Activated CD4-positive, alpha-beta T cell treated with anti-CD3 and anti-CD28 coated beads, Interleukin-2, Interleukin-6, amounts not matched to agents 100 ng/mL and 50 ng/mL, durations not matched to agents 16 hours and 8 hours (primary cell): ENCODE measurements at regions not wholly inside any gene's neighbourhood (a gene's known extent, or its start where the extent isn't known, plus 50 kb on each side); places are given as distances from the start of the nearest gene placed in this dataset.
"Not testable (repeated sequence)": the region's sequence is repeated elsewhere in the genome, so short reads cannot be mapped to it uniquely, and the experiment has no call there.

Source experiments
- DNase-seq: peaks from one replicate; pipeline ENCODE4 v3.0.0-alpha.2; 2020

GRCh38 chr20:53891306-53891894 is 179.0 kb downstream of the BCAS1 start:
- DNase-seq, result no peak

GRCh38 chr20:53890443-53891305 is 179.7 kb downstream of the BCAS1 start:
- DNase-seq, result no peak

DNA sequence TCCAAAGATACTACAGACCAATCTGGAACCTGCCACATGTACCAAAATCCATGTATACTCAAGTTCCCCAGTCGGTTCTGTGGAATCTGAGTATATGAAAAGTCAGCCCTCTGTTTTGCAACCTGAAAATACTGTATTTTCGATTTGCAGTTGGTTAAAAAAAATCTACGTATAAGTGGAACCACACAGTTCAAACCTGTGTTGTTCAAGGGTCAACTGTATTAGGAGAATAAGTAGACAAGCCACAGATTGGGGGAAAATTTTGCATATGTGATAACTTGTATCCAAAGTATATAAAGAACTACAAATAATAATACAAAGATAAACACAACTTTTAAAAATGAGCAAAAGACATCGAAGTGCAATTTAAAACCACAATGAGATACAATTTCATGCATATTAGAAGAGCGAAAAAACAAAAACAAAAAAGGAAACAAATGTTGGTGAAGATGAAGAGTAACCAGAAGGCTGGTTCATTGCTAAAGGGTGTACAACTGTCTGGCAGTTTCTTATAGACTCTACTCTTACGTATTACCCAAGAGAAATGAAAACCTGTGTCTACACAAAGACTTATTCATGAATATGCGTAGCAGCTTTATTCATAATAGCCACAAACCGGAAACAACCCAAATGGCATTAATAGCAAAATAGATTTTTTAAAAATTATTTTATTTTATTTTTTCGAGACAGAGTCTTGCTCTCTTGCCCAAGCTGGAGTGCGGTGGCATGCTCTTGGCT is 180.8 kb downstream of the BCAS1 start:
- no peak for DNase-seq

- no peak for DNase-seq
Measured at GRCh38 chr20:53888951-53889350, 181.4 kb downstream of the BCAS1 start.

GRCh38 chr20:53888510-53888909 is 181.9 kb downstream of the BCAS1 start:
- DNase-seq, result no peak

- DNase-seq, result no peak
Measured at GRCh38 chr20:53887973-53888372, 182.4 kb downstream of the BCAS1 start.

DNA sequence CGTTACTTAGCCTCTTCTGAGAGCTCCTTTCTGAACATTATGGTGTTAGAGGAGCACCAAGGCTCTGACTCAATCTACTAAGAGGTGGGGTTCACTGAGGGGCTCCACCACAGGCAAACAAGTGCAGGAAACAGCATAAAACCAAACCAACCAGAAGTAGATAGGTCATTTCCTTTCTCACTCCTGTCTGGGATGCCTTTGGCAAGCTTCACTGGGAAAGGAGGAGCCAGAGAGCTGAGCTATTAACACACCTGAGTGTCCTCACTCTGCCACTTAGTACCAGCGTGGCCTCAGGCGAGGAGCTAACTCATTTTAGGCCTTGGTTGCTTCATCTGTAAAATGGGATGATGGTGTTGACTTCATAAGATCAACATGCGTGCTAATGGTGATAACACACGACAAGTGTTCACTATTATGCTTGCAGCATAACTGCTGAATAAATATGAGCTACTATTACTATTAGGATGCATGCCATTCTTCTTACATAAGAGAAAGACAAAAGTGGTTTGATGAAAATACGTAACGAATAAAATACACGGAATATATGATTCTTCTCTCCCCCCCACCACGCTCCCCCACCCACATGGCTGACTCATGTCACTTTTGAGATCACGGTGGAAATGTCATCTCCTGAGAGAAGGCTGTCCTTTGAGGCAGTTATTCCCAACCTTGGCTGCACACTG is 185.4 kb downstream of the BCAS1 start:
- peak; percentile 35 for DNase-seq

- DNase-seq, result no peak
Measured at GRCh38 chr20:53883098-53883911, 187.1 kb downstream of the BCAS1 start.

- DNase-seq, result not testable (repeated sequence)
Measured at GRCh38 chr20:53882438-53882986, 187.9 kb downstream of the BCAS1 start.

DNA sequence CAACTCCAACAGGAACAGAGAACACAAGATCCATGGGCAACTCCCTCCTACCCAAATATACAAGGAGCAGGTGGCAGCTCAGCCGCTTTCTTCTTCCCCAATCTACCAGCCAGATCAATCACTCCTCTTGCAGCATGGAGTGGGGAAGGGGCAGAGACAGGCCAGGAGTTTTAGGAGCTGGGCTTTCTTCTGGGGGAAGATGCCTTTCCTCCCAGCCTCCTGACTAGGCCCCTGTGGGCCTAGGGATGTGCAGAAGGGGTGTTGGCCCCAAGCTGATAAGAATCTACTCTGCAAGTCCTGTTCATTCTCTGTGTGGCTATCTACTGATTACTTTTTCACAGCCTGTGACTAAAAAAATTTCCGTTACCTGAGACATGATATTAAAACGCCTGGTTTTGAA is 189.0 kb downstream of the BCAS1 start:
- DNase-seq, result no peak

GRCh38 chr20:53880108-53880641 is 190.2 kb downstream of the BCAS1 start:
- DNase-seq, result no peak

GRCh38 chr20:53879048-53879684 is 191.2 kb downstream of the BCAS1 start:
- no peak for DNase-seq

- DNase-seq, result no peak
Measured at GRCh38 chr20:53878262-53879047, 191.9 kb downstream of the BCAS1 start.

DNA sequence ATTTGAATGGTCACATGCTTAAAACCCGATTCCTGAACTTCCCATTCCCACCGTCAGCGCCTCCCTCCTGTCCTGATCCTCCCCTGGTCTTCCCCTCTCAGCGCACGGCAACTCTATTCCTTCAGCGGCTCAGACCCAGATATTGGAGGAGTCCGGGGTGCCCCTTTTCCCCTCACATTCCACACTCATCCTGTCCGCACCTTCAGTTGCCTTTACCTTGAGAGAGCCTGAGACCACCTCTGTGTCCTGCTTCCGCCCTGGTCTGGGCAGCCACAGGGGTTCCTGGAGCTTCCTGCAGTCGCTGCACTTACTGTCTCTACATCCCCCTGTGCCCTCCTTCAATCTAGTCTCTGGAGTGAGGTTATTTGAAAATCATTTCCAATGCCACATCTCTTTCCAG is 193.4 kb downstream of the BCAS1 start:
- DNase-seq, result no peak

GRCh38 chr20:53876470-53876869 is 193.9 kb downstream of the BCAS1 start:
- DNase-seq, result no peak

DNA sequence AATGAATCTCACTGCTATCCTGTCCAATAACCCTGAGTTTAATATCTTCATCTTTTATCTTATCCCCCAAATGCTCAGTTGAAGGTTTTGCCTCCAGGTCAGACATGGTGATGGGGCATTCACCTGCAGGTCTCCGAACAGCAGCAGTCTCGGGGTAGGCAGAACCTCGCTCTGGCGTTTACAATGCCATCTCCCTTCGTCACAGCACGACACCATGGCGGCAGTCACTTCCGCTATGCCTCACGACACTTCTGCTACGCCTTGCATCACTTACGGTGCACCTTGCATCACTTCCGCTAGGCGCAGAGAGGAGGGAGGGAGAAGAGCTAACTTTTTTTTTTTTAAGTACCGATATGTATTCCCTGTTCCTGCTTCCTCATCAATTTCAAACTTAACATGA is 194.9 kb downstream of the BCAS1 start:
- DNase-seq, result no peak

GRCh38 chr20:53874706-53875105 is 195.7 kb downstream of the BCAS1 start:
- no peak for DNase-seq

DNA sequence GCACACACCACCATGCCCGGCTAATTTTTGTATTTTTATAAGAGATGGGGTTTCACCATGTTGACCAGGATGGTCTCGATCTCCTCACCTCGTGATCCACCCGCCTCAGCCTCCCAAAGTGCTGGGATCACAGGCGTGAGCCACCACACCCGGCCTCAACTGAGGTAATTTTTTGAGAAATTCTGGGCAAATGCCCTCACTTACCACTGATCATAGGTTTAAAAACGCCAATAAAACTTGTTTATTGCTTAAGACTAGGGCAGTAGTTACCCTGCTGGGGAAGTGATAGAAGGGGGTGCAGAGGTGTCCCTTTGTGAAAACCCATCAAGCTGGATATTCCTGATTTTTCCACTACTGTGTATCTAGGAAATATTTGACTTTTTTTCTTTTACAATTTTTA is 196.3 kb downstream of the BCAS1 start:
- DNase-seq, result no peak

DNA sequence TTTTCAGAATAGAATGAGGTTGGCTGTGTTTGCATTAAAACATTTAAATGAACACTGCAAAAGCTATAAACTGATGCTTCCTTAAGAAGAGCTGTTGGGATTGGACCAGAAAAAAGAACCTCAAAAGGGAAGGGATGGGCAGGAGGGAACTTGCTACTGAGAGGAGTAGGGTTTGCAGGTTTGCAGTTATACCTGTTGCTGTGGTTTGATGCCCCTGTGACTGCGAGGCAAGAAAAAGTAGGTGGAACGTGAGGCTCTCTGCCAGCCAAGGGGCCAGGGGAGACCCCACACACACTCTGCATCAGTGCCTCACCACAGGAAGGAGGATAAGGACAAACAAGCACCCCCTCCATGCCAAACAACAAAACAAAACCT is 197.2 kb downstream of the BCAS1 start:
- DNase-seq, result no peak

- peak; percentile 61 for DNase-seq
Measured at GRCh38 chr20:53872561-53873229, 197.7 kb downstream of the BCAS1 start.
